ENCODE measurements at regions not wholly inside any gene's neighbourhood (a gene's known extent, or its start where the extent isn't known, plus 50 kb on each side); places are given as distances from the start of the nearest gene placed in this dataset.

- TF ChIP-seq GATA3 (IDR thresholded peaks at IDR 0.05; ENCODE audit: low read depth, low read length), result no peak
- TF ChIP-seq GATA2 (IDR thresholded peaks at IDR 0.05; ENCODE audit: low read depth, low read length), result no peak
Measured at GRCh38 chr2:207352978-207353671, 176.6 kb upstream of the CREB1 start.
